NCI-H146 treated with DMSO at 0.1 percent for 48 hours (cell line): ENCODE measurements at regions not wholly inside any gene's neighbourhood (a gene's known extent, or its start where the extent isn't known, plus 50 kb on each side); places are given as distances from the start of the nearest gene placed in this dataset.

Experiments
- DNase-seq: peaks from one replicate; lab custom pipeline; 2025; ENCODE audit not compliant: unreplicated experiment; lab: John Stamatoyannopoulos, UW

- no peak for DNase-seq
Measured at GRCh38 chr2:128797092-128797491, 478.4 kb upstream of the HS6ST1 start.

GRCh38 chr2:128797533-128797932 is 478.9 kb upstream of the HS6ST1 start:
- no peak for DNase-seq

GRCh38 chr2:128797937-128798336 is 479.3 kb upstream of the HS6ST1 start:
- no peak for DNase-seq

- DNase-seq: no peak
Measured at GRCh38 chr2:128798502-128799283, 480.0 kb upstream of the HS6ST1 start.

- no peak for DNase-seq
Measured at GRCh38 chr2:128799284-128799552, 480.6 kb upstream of the HS6ST1 start.

GRCh38 chr2:128799730-128800129 is 481.1 kb upstream of the HS6ST1 start:
- DNase-seq: no peak

- no peak for DNase-seq
Measured at GRCh38 chr2:128801576-128801975, 482.9 kb upstream of the HS6ST1 start.

- no peak for DNase-seq
Measured at GRCh38 chr2:128803222-128803621, 484.6 kb upstream of the HS6ST1 start.

- DNase-seq: no peak
Measured at GRCh38 chr2:128805237-128805636, 486.6 kb upstream of the HS6ST1 start.

GRCh38 chr2:128805918-128806317 is 487.2 kb upstream of the HS6ST1 start:
- no peak for DNase-seq

GRCh38 chr2:128807317-128807716 is 488.6 kb upstream of the HS6ST1 start:
- DNase-seq: no peak

GRCh38 chr2:128808462-128809258 is 490.0 kb upstream of the HS6ST1 start:
- no peak for DNase-seq

GRCh38 chr2:128809259-128809636 is 490.6 kb upstream of the HS6ST1 start:
- DNase-seq: no peak

- DNase-seq: no peak
Measured at GRCh38 chr2:128809880-128810279, 491.2 kb upstream of the HS6ST1 start.

- no peak for DNase-seq
Measured at GRCh38 chr2:128812183-128812940, 493.7 kb upstream of the HS6ST1 start.

- no peak for DNase-seq
Measured at GRCh38 chr2:128813352-128814034, 494.8 kb upstream of the HS6ST1 start.

- DNase-seq: no peak
Measured at GRCh38 chr2:128815248-128815647, 496.6 kb upstream of the HS6ST1 start.

- DNase-seq: peak; percentile 16
Measured at GRCh38 chr2:128817171-128817570, 498.5 kb upstream of the HS6ST1 start.

GRCh38 chr2:128817813-128818212 is 499.1 kb upstream of the HS6ST1 start:
- DNase-seq: no peak

GRCh38 chr2:128818248-128818647 is 499.6 kb upstream of the HS6ST1 start:
- DNase-seq: no peak
